Keratinocyte (primary cell): ENCODE measurements at regions not wholly inside any gene's neighbourhood (a gene's known extent, or its start where the extent isn't known, plus 50 kb on each side); places are given as distances from the start of the nearest gene placed in this dataset.

ENCODE experiments used
- DNase-seq: peaks from one replicate; pipeline ENCODE4 v3.0.0-alpha.2; 2011; ENCODE audit warnings: low read depth, missing footprints, low spot score
- FAIRE-seq: peaks from 2 replicates; lab custom pipeline; 2011; peaks lifted over from hg19 to GRCh38; lab: Jason Lieb, UNC
- H2AFZ ChIP-seq: 2 replicates; pipeline ENCODE4 v1.6.0; 2012; ENCODE audit warnings: low read length, control low read depth, inconsistent platforms; ENCODE audit not compliant: control insufficient read depth
- H3K27ac ChIP-seq: 2 replicates; pipeline ENCODE4 v1.5.1; 2011; ENCODE audit warnings: low read length; ENCODE audit not compliant: control insufficient read depth, insufficient read depth
- H3K27me3 ChIP-seq: 3 replicates; pipeline ENCODE4 v1.6.0; 2011; ENCODE audit warnings: low read length; ENCODE audit not compliant: control insufficient read depth, insufficient read depth; ENCODE audit errors: extremely low read depth
- H3K36me3 ChIP-seq, 2 experiments: 2 replicates in 1 of 2; 3 replicates in 1 of 2; pipeline ENCODE4 v1.5.1; 2011; ENCODE audit warnings: low read length in 2 of 2, mild to moderate bottlenecking in 1 of 2; ENCODE audit not compliant: control insufficient read depth in 2 of 2, insufficient read depth in 2 of 2; ENCODE audit errors: extremely low read depth in 1 of 2
- H3K4me1 ChIP-seq: 3 replicates; pipeline ENCODE4 v1.5.1; 2011; ENCODE audit warnings: low read length; ENCODE audit not compliant: control insufficient read depth, insufficient read depth; ENCODE audit errors: extremely low read depth
- H3K4me2 ChIP-seq: 3 replicates; pipeline ENCODE4 v1.6.0; 2011; ENCODE audit warnings: low read depth, low read length; ENCODE audit not compliant: control insufficient read depth, insufficient read depth; ENCODE audit errors: extremely low read depth
- H3K4me3 ChIP-seq, 3 experiments: fragments of 200-600 bp in 1 of 3; sonication (generic) in 1 of 3; 2 replicates in 2 of 3; 3 replicates in 1 of 3; pipeline ENCODE4 v1.5.1; 2011 to 2016; ENCODE audit warnings: low read length in 3 of 3, mild to moderate bottlenecking in 3 of 3, control low read depth in 2 of 3, inconsistent platforms in 1 of 3, low read depth in 1 of 3, mixed read lengths in 1 of 3, mixed run types in 1 of 3, moderate library complexity in 1 of 3; ENCODE audit not compliant: control insufficient read depth in 2 of 3, insufficient read depth in 2 of 3; ENCODE audit errors: extremely low read depth in 1 of 3
- H3K79me2 ChIP-seq: 2 replicates; pipeline ENCODE4 v1.6.0; 2012; ENCODE audit warnings: low read length; ENCODE audit not compliant: control insufficient read depth, insufficient read depth
- H3K9ac ChIP-seq: 3 replicates; pipeline ENCODE4 v1.6.0; 2011; ENCODE audit warnings: low read length; ENCODE audit not compliant: control insufficient read depth, insufficient read depth; ENCODE audit errors: extremely low read depth
- H3K9me1 ChIP-seq: 3 replicates; pipeline ENCODE4 v1.6.0; 2011; ENCODE audit warnings: low read length; ENCODE audit not compliant: control insufficient read depth, insufficient read depth; ENCODE audit errors: extremely low read depth
- H3K9me3 ChIP-seq: 2 replicates; pipeline ENCODE4 v1.5.1; 2012; ENCODE audit warnings: low read depth, low read length; ENCODE audit not compliant: control insufficient read depth
- H4K20me1 ChIP-seq: 3 replicates; pipeline ENCODE4 v1.6.0; 2011; ENCODE audit warnings: low read length; ENCODE audit not compliant: control insufficient read depth, insufficient read depth; ENCODE audit errors: extremely low read depth
- CTCF ChIP-seq, 3 experiments: IDR thresholded peaks in 1 of 3; conservative IDR thresholded peaks in 1 of 3; optimal IDR thresholded peaks in 1 of 3; 2 replicates in 2 of 3; 3 replicates in 1 of 3; pipeline versions ENCODE3 to v1.5.1; 2011; ENCODE audit warnings: low read length in 3 of 3, mild to moderate bottlenecking in 3 of 3, moderate library complexity in 2 of 3, control low read depth in 1 of 3, inconsistent platforms in 1 of 3; ENCODE audit not compliant: insufficient read depth in 2 of 3; ENCODE audit errors: extremely low read depth in 1 of 3
- EZH2 ChIP-seq: IDR thresholded peaks from one replicate; pipeline ENCODE4 v1.6.1; 2012; ENCODE audit warnings: inconsistent platforms, mild to moderate bottlenecking, low read length, moderate library complexity
- dilution Hi-C: fragments of 300-500 bp; cut with MboI; formaldehyde crosslinking; loops from one replicate; pipeline ENCODE4 v1.7.0; 2020; ENCODE audit warnings: low sequenced_read_pairs; ENCODE audit not compliant: extremely low pct_ligation_motif_present

- Histone ChIP-seq H2AFZ (no peak overlapping the region), H3K4me1 (no peaks in the 10 kb centered on the region), H3K27ac (no peak overlapping the region), H3K9ac (no peak overlapping the region), H4K20me1 (no peaks in the 10 kb centered on the region), H3K4me2 (no peak overlapping the region), H3K4me3 (no peak overlapping the region), H3K27me3 (no peaks in the 10 kb centered on the region), H3K79me2 (no peaks in the 10 kb centered on the region), H3K36me3 (no peaks in the 10 kb centered on the region), H3K9me1 (no peaks in the 10 kb centered on the region), H3K9me3 (no peaks in the 10 kb centered on the region)
- TF ChIP-seq EZH2 = no peak
- no peak for TF ChIP-seq CTCF (optimal IDR thresholded peaks at IDR 0.05 in 1 of 3, IDR thresholded peaks at IDR 0.05 in 1 of 3, conservative IDR thresholded peaks at IDR 0.05 in 1 of 3; ENCODE audit: extremely low read depth in 1 of 3, insufficient read depth in 2 of 3, low read length in 3 of 3)
- FAIRE-seq (no peak), DNase-seq (no peak)
- dilution Hi-C loops = no loop called here
Measured at GRCh38 chr2:66217039-66217585, 217.8 kb upstream of the MEIS1 start.

DNA sequence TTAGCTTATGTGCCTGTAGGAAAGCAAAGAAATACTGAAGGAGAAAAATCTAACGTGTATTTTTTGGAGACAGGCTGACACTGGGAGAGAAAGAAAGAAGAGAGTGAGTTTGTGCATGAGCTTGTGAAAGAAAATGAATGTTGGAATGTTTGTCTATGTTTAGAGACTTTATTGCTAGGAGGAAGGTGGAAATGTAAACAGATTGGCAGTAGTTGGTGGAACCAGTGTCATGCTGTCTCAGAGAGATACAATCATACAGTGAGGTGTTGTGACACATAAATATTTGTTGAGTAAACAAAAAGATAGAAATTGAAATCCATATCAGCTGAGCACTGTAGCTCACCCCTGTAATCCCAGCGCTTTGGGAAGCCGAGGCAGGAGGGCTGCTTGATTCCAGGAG lies 222.2 kb upstream of the MEIS1 start:
- Histone ChIP-seq H3K9me1 (no peaks in the 10 kb centered on the region), H3K36me3 (no peaks in the 10 kb centered on the region), H3K4me3 (no peak overlapping the region), H3K9ac (no peak overlapping the region), H3K79me2 (no peaks in the 10 kb centered on the region), H3K27me3 (no peaks in the 10 kb centered on the region), H3K9me3 (no peaks in the 10 kb centered on the region), H3K4me2 (no peak overlapping the region), H2AFZ (no peak overlapping the region), H4K20me1 (no peaks in the 10 kb centered on the region), H3K27ac (no peak overlapping the region), H3K4me1 (no peaks in the 10 kb centered on the region)
- DNase-seq (no peak), FAIRE-seq (no peak)
- no peak for TF ChIP-seq EZH2
- TF ChIP-seq CTCF (optimal IDR thresholded peaks at IDR 0.05 in 1 of 3, IDR thresholded peaks at IDR 0.05 in 1 of 3, conservative IDR thresholded peaks at IDR 0.05 in 1 of 3; ENCODE audit: extremely low read depth in 1 of 3, insufficient read depth in 2 of 3, low read length in 3 of 3) = no peak
- dilution Hi-C loops = no loop called here
